Muscle of leg (tissue), 3 donors: ENCODE measurements at regions not wholly inside any gene's neighbourhood (a gene's known extent, or its start where the extent isn't known, plus 50 kb on each side); places are given as distances from the start of the nearest gene placed in this dataset.

Experiments used
- DNase-seq: peaks from one replicate; pipeline ENCODE4 v3.0.0; 2013
- H3K27ac ChIP-seq: one replicate; pipeline ENCODE4 v1.5.1; 2013; ENCODE audit warnings: mild to moderate bottlenecking, low read length, control low read depth
- H3K27me3 ChIP-seq: one replicate; pipeline ENCODE4 v1.6.1; 2013; ENCODE audit warnings: low read length; ENCODE audit not compliant: control insufficient read depth, insufficient read depth
- H3K36me3 ChIP-seq: one replicate; pipeline ENCODE4 v1.6.1; 2013; ENCODE audit warnings: low read length; ENCODE audit not compliant: control insufficient read depth, insufficient read depth
- H3K4me1 ChIP-seq: one replicate; pipeline ENCODE4 v1.6.1; 2013; ENCODE audit warnings: low read length; ENCODE audit not compliant: control insufficient read depth, insufficient read depth
- H3K4me3 ChIP-seq: one replicate; pipeline ENCODE4 v1.5.1; 2013; ENCODE audit warnings: low read length, control low read depth
- H3K9me3 ChIP-seq: replicated peaks from 2 replicates; pipeline ENCODE4 v1.6.1; 2013; ENCODE audit warnings: low read depth, low read length; ENCODE audit not compliant: control insufficient read depth
- WGBS: methylation state at CpG from one replicate; pipeline ENCODE4 v1.1.5; 2013; ENCODE audit warnings: missing lambda C conversion rate; ENCODE audit not compliant: insufficient coverage; 5-methylcytosine and 5-hydroxymethylcytosine counted together

GRCh38 chr12:63223128-63223527 is 72.1 kb upstream of the AVPR1A start:
- H3K9me3 ChIP-seq, result no peaks in the 10 kb centered on the region
- no peaks in the 10 kb centered on the region for H3K36me3 ChIP-seq
- no peak overlapping the region for H3K4me3 ChIP-seq
- H3K27me3 ChIP-seq, result no peaks in the 10 kb centered on the region
- no peak overlapping the region for H3K27ac ChIP-seq
- H3K4me1 ChIP-seq, result no peaks in the 10 kb centered on the region
- no peak for DNase-seq

- Histone ChIP-seq H3K27me3 (no peaks in the 10 kb centered on the region), H3K9me3 (no peaks in the 10 kb centered on the region), H3K4me1 (no peaks in the 10 kb centered on the region), H3K27ac (no peak overlapping the region), H3K4me3 (no peak overlapping the region), H3K36me3 (no peaks in the 10 kb centered on the region)
- WGBS, result no CpG with 5 or more reads among the region's 3 CpGs
- DNase-seq, result no peak
Measured at GRCh38 chr12:63222582-63222981, 71.6 kb upstream of the AVPR1A start.

GRCh38 chr12:63220921-63221320 is 69.9 kb upstream of the AVPR1A start:
- H3K4me3 ChIP-seq, result no peak overlapping the region
- no peaks in the 10 kb centered on the region for H3K9me3 ChIP-seq
- H3K27me3 ChIP-seq, result no peaks in the 10 kb centered on the region
- 40% methylated on average over 1 of the region's 1 CpG for WGBS
- no peaks in the 10 kb centered on the region for H3K36me3 ChIP-seq
- DNase-seq, result no peak
- H3K4me1 ChIP-seq, result no peaks in the 10 kb centered on the region
- H3K27ac ChIP-seq, result no peak overlapping the region

GRCh38 chr12:63212316-63212715 is 61.3 kb upstream of the AVPR1A start:
- DNase-seq, result no peak
- Histone ChIP-seq H3K36me3 (no peaks in the 10 kb centered on the region), H3K4me3 (no peak overlapping the region), H3K27me3 (no peaks in the 10 kb centered on the region), H3K4me1 (no peaks in the 10 kb centered on the region), H3K27ac (no peak overlapping the region), H3K9me3 (no peaks in the 10 kb centered on the region)
- 60% methylated on average over 2 of the region's 3 CpGs for WGBS

- Histone ChIP-seq H3K9me3 (no peaks in the 10 kb centered on the region), H3K27me3 (no peaks in the 10 kb centered on the region), H3K4me3 (no peak overlapping the region), H3K36me3 (no peaks in the 10 kb centered on the region), H3K4me1 (no peaks in the 10 kb centered on the region), H3K27ac (no peak overlapping the region)
- DNase-seq, result no peak
Measured at GRCh38 chr12:63208956-63209355, 58.0 kb upstream of the AVPR1A start.

GRCh38 chr12:63206909-63207308 is 55.9 kb upstream of the AVPR1A start:
- 47% methylated on average over 2 of the region's 3 CpGs for WGBS
- peak; percentile 15 for DNase-seq
- Histone ChIP-seq H3K4me1 (no peaks in the 10 kb centered on the region), H3K4me3 (no peak overlapping the region), H3K27me3 (no peaks in the 10 kb centered on the region), H3K36me3 (no peaks in the 10 kb centered on the region), H3K27ac (no peak overlapping the region), H3K9me3 (no peaks in the 10 kb centered on the region)

- Histone ChIP-seq H3K9me3 (no peaks in the 10 kb centered on the region), H3K27ac (no peak overlapping the region), H3K36me3 (no peaks in the 10 kb centered on the region), H3K27me3 (no peaks in the 10 kb centered on the region), H3K4me1 (no peaks in the 10 kb centered on the region), H3K4me3 (no peak overlapping the region)
- WGBS, result no CpG with 5 or more reads among the region's 1 CpG
- DNase-seq, result no peak
Measured at GRCh38 chr12:63206494-63206893, 55.5 kb upstream of the AVPR1A start.
